Panc1 (cell line): ENCODE measurements at regions not wholly inside any gene's neighbourhood (a gene's known extent, or its start where the extent isn't known, plus 50 kb on each side); places are given as distances from the start of the nearest gene placed in this dataset.

Experiments
- ATAC-seq: fragments of 200-7000 bp; cut with Tn5 transposase; 2 replicates; pipeline ENCODE4 v1.9.1; 2020; ENCODE audit warnings: mild to moderate bottlenecking, moderate library complexity
- BruUV-seq: library from RNA; stranded (reverse); fragments of 400-500 nt; replicated peaks from 2 replicates; lab custom pipeline; 2021; lab: Mats Ljungman, UMichigan
- CTCF ChIA-PET: fragments of 300-600 bp; sonication (Branson Sonifier 250); formaldehyde crosslinking; loops from one replicate; lab custom pipeline; 2022; ENCODE audit warnings: antibody characterized with exemption; lab: Charles Lee
- POLR2A ChIA-PET: fragments of 300-600 bp; sonication (Branson Sonifier 250); formaldehyde crosslinking; loops from one replicate; lab custom pipeline; 2022; ENCODE audit warnings: antibody characterized with exemption; lab: Charles Lee
- DNase-seq: peaks from one replicate; pipeline ENCODE4 v3.0.0-alpha.2; 2010; ENCODE audit warnings: low read depth, low spot score
- H3K27ac ChIP-seq: 2 replicates; pipeline ENCODE4 v1.5.1; 2011; ENCODE audit warnings: mild to moderate bottlenecking, low read length, inconsistent platforms
- H3K27me3 ChIP-seq: fragments of 200-500 bp; sonication (Bioruptor generic); 2 replicates; pipeline ENCODE4 v1.6.0; 2014; ENCODE audit warnings: low read length, inconsistent platforms; ENCODE audit not compliant: control insufficient read depth, insufficient read depth
- H3K36me3 ChIP-seq: fragments of 200-500 bp; sonication (Bioruptor generic); 2 replicates; pipeline ENCODE4 v1.5.1; 2014; ENCODE audit warnings: inconsistent platforms, mild to moderate bottlenecking, low read length, moderate library complexity; ENCODE audit not compliant: control insufficient read depth, insufficient read depth
- H3K4me1 ChIP-seq: 2 replicates; pipeline ENCODE4 v1.5.1; 2011; ENCODE audit warnings: inconsistent platforms, mild to moderate bottlenecking, low read length, moderate library complexity; ENCODE audit not compliant: control insufficient read depth, insufficient read depth
- H3K4me3 ChIP-seq, 2 experiments: 2 replicates each; pipeline ENCODE4 v1.5.1; 2011 to 2012; ENCODE audit warnings: low read depth in 2 of 2, low read length in 2 of 2, mild to moderate bottlenecking in 2 of 2, inconsistent platforms in 1 of 2, moderate library complexity in 1 of 2
- H3K9me3 ChIP-seq: fragments of 200-500 bp; sonication (Bioruptor generic); 2 replicates; pipeline ENCODE4 v1.5.1; 2014; ENCODE audit warnings: low read depth, mild to moderate bottlenecking, inconsistent platforms, low read length, moderate library complexity; ENCODE audit not compliant: control insufficient read depth, insufficient read depth
- POLR2AphosphoS5 ChIP-seq: IDR thresholded peaks from 2 replicates; pipeline ENCODE4 v1.6.1; 2012; ENCODE audit warnings: mild to moderate bottlenecking, low read depth, low read length, moderate library complexity
- REST ChIP-seq, 2 experiments: IDR thresholded peaks; 2 replicates each; pipeline ENCODE4 v1.6.1; 2011 to 2012; ENCODE audit warnings: low read depth in 2 of 2, control low read depth in 1 of 2, low read length in 1 of 2, mild to moderate bottlenecking in 1 of 2, moderate library complexity in 1 of 2; ENCODE audit not compliant: insufficient read depth in 1 of 2
- SIN3A ChIP-seq: IDR thresholded peaks from 2 replicates; pipeline ENCODE4 v1.6.1; 2012; ENCODE audit warnings: low read depth, mild to moderate bottlenecking, low read length, moderate library complexity, borderline replicate concordance; ENCODE audit not compliant: insufficient read depth
- TCF7L2 ChIP-seq: IDR thresholded peaks from 2 replicates; pipeline ENCODE4 v1.6.1; 2011; ENCODE audit warnings: mild to moderate bottlenecking, low read depth, low read length, inconsistent platforms
- in situ Hi-C: cut with HindIII; loops from 2 replicates; pipeline ENCODE4 v1.10.0; 2016; ENCODE audit warnings: low sequenced_read_pairs, low pct_unique_long_range_greater_than_20kb
- intact Hi-C: fragments of 100-400 bp; cut with micrococcal nuclease; formaldehyde crosslinking; loops from one replicate; pipeline ENCODE4 v1.10.0; 2022; ENCODE audit not compliant: unreplicated experiment
- TF ChIP-seq, protein P1 (sequence below): fragments of 450-650 bp; IDR thresholded peaks from 2 replicates; pipeline ENCODE4 v1.5.1; 2017; ENCODE audit warnings: mild to moderate bottlenecking

- Histone ChIP-seq H3K4me3 (no peak overlapping the region), H3K9me3 (peaks cover 5% of the 10 kb centered on the region; the same call in 1 of the 2 replicates), H3K36me3 (no peaks in the 10 kb centered on the region), H3K27me3 (no peaks in the 10 kb centered on the region), H3K27ac (no peak overlapping the region), H3K4me1 (no peaks in the 10 kb centered on the region)
- in situ Hi-C loops = no loop called here
- DNase-seq (no peak), ATAC-seq (no peak)
- no TSS peak for BruUV-seq
- TF ChIP-seq TCF7L2 (no peak), POLR2AphosphoS5 (no peak), REST (IDR thresholded peaks at IDR 0.05; ENCODE audit: insufficient read depth in 1 of 2, low read depth in 2 of 2, low read length in 1 of 2) (no peak), SIN3A (no peak)
- TF ChIP-seq, protein P1, sequence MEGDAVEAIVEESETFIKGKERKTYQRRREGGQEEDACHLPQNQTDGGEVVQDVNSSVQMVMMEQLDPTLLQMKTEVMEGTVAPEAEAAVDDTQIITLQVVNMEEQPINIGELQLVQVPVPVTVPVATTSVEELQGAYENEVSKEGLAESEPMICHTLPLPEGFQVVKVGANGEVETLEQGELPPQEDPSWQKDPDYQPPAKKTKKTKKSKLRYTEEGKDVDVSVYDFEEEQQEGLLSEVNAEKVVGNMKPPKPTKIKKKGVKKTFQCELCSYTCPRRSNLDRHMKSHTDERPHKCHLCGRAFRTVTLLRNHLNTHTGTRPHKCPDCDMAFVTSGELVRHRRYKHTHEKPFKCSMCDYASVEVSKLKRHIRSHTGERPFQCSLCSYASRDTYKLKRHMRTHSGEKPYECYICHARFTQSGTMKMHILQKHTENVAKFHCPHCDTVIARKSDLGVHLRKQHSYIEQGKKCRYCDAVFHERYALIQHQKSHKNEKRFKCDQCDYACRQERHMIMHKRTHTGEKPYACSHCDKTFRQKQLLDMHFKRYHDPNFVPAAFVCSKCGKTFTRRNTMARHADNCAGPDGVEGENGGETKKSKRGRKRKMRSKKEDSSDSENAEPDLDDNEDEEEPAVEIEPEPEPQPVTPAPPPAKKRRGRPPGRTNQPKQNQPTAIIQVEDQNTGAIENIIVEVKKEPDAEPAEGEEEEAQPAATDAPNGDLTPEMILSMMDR = no peak
- CTCF ChIA-PET = no interaction called here
- POLR2A ChIA-PET = no interaction called here
- intact Hi-C loops = no loop called here
These were observed 214.9 kb upstream of the IL12B start for GRCh38 chr5:159545156-159545555.

DNA sequence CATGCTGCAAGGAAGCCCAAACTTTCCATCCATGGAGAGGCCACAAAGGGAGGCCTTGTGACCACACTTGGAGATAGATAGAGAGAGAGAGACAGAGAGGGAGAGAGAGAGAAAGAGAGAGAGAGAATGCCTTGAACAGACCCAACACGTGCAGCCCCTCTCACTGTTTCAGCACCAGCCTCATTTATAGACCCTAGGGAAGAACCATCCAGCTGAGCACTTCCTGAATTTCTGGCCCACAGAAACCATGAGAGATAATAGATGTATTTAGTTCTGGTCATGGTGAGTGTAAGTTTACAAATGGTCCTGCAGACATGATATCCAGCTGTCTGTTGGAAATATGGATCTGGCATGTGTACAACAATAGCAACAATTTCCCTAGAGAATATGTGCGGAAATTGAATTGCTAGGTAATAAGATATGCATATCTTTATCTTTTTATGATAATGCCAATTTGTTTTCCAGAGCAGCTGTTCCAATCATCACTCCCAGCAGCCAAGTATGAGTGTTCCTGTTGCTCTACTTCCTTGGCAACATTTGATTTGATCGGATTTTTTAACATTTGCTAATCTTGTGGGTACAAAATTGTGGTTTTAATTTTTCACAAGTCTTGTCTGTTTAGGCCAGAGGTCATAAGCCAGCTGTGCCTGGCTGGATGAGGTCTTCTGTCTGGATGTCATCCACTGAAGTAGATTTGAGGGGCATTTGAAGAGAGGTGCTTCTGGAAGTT is 217.3 kb upstream of the IL12B start:
- CTCF ChIA-PET = no interaction called here
- no TSS peak for BruUV-seq

More for the DNA sequence above, 217.3 kb upstream of the IL12B start:
- no peaks in the 10 kb centered on the region for H3K27me3 ChIP-seq
- no peak for DNase-seq
- no peak overlapping the region for H3K27ac ChIP-seq
- TF ChIP-seq REST (IDR thresholded peaks at IDR 0.05; ENCODE audit: insufficient read depth in 1 of 2, low read depth in 2 of 2, low read length in 1 of 2) (no peak), POLR2AphosphoS5 (no peak), SIN3A (no peak), TCF7L2 (no peak)
- TF ChIP-seq, protein P1 = no peak
- in situ Hi-C loops = no loop called here
- no peak for ATAC-seq
- no peaks in the 10 kb centered on the region for H3K4me1 ChIP-seq
- no peak overlapping the region for H3K4me3 ChIP-seq
- intact Hi-C loops = no loop called here
- peaks cover 5% of the 10 kb centered on the region; the same call in 1 of the 2 replicates for H3K9me3 ChIP-seq
- H3K36me3 ChIP-seq = no peaks in the 10 kb centered on the region
- POLR2A ChIA-PET = no interaction called here
